ENCODE measurements at regions not wholly inside any gene's neighbourhood (a gene's known extent, or its start where the extent isn't known, plus 50 kb on each side); places are given as distances from the start of the nearest gene placed in this dataset.
A peak's percentile ranks its signal among the peaks of the same experiment; 100 is the strongest.

DNA sequence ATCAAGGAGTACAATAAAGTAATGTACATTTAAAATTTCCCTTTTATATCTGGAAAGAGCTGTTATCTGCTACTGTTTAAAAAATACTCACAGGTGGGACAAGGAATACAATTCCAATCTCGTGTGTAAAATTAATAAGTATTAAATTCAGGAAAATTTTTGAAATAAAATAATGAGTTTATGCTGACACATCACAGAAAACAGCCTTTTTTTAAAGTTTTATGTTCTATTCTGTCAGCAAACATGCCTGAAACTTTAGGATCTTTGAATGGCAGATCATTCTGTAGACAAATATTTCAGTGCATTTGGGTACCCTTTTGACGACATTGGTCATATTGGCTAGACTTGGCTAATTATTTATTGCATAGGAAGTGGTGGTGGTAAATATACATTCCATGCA, 254.4 kb upstream of the ETAA1 start:
- TF ChIP-seq POLR2A (IDR thresholded peaks at IDR 0.05): no peak
- TF ChIP-seq, protein P1, sequence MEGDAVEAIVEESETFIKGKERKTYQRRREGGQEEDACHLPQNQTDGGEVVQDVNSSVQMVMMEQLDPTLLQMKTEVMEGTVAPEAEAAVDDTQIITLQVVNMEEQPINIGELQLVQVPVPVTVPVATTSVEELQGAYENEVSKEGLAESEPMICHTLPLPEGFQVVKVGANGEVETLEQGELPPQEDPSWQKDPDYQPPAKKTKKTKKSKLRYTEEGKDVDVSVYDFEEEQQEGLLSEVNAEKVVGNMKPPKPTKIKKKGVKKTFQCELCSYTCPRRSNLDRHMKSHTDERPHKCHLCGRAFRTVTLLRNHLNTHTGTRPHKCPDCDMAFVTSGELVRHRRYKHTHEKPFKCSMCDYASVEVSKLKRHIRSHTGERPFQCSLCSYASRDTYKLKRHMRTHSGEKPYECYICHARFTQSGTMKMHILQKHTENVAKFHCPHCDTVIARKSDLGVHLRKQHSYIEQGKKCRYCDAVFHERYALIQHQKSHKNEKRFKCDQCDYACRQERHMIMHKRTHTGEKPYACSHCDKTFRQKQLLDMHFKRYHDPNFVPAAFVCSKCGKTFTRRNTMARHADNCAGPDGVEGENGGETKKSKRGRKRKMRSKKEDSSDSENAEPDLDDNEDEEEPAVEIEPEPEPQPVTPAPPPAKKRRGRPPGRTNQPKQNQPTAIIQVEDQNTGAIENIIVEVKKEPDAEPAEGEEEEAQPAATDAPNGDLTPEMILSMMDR (IDR thresholded peaks at IDR 0.05): no peak
- Histone ChIP-seq H3K4me3 (no peak overlapping the region), H3K36me3 (replicated peaks in 1 of 2; ENCODE audit: insufficient read depth in 1 of 2, low read depth in 2 of 2) (no peaks in the 10 kb centered on the region), H3K27ac (no peak overlapping the region), H3K27me3 (no peaks in the 10 kb centered on the region), H3K4me1 (peaks cover 10% of the 10 kb centered on the region), H3K9me3 (no peaks in the 10 kb centered on the region)
- ATAC-seq (no peak), DNase-seq (no peak)
- WGBS, 2 donors: 64 to 72% methylated on average over 2 of the region's 2 CpGs
- intact Hi-C loops (cut with DNase I): no loop called here

DNA sequence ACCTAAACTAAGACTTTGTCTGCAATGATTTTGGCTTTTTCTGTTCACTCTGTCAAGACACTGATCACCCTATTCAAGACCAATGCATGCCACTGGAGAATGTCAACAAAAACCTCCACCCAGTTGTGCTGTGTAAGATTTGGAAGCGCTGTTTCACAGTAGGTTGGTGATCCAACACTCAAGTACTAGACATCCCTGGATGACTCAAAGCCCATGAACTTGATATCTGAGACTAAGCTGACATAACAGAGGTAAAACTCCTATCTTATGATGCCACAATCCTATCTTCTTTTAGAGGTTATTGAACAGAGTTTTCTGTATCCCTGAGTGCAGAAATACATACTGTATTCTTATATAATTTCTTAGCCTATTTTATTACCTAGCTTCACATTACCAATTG, 251.3 kb upstream of the ETAA1 start:
- H3K27me3 ChIP-seq: no peaks in the 10 kb centered on the region
- TF ChIP-seq, protein P1 (IDR thresholded peaks at IDR 0.05): no peak
- no peak for ATAC-seq

DNA sequence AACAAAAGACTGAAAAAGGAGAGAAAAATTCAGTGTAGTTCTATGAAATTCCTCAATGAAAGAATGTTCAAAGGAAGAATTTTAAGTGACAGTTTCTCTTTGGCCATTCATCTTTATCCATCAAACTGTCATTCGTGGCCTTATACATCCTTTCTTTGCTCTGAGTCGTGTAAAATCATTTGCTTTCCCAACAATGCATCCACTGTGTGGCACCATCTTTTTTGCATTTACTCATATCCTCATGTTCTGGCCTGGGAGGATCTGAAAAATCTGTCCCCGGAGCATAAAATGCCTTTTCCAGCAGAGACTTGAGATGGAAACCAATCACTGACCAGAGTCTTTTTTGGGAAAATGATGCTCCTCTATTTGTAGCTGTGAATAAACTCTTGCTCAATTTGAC, 240.3 kb upstream of the ETAA1 start:
- no peaks in the 10 kb centered on the region for H3K36me3 ChIP-seq (replicated peaks in 1 of 2; ENCODE audit: insufficient read depth in 1 of 2, low read depth in 2 of 2)
- WGBS, 2 donors: 85 to 91% methylated on average over 3 of the region's 3 CpGs
- no peak for DNase-seq
- no peak for TF ChIP-seq POLR2A (IDR thresholded peaks at IDR 0.05)
- TF ChIP-seq, protein P1 (IDR thresholded peaks at IDR 0.05): no peak
- no peak for ATAC-seq
- no peak overlapping the region for H3K27ac ChIP-seq
- intact Hi-C loops (cut with DNase I): no loop called here
- H3K27me3 ChIP-seq: no peaks in the 10 kb centered on the region
- no peaks in the 10 kb centered on the region for H3K4me1 ChIP-seq
- no peak overlapping the region for H3K4me3 ChIP-seq
- H3K9me3 ChIP-seq: no peaks in the 10 kb centered on the region

More for the DNA sequence above, 251.3 kb upstream of the ETAA1 start:
- Histone ChIP-seq H3K36me3 (replicated peaks in 1 of 2; ENCODE audit: insufficient read depth in 1 of 2, low read depth in 2 of 2) (no peaks in the 10 kb centered on the region), H3K4me1 (no peaks in the 10 kb centered on the region), H3K4me3 (no peak overlapping the region), H3K27ac (no peak overlapping the region), H3K9me3 (no peaks in the 10 kb centered on the region)
- DNase-seq: no peak
- 84 to 100% methylated on average over 1 of the region's 1 CpG for WGBS, 2 donors
- intact Hi-C loops (cut with DNase I): no loop called here

DNA sequence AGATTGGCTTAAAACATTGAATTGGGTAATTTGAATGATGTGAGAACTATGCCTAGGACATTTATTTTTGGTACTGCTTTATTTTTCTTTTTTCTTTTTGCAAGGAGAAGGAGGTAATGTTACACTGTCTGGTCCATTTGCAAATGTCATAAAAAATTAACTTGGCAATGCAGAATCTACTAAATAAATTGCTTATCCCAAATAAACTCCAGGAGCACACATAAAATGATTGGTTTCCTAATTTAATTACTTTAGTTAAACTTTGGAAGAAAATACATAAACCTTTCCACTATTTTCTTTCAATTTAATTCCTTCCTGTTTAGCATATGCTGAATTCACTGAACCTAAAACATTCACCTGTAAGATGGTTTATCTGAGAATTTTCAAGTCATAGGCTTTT, 238.4 kb upstream of the ETAA1 start:
- ATAC-seq (no peak), DNase-seq (no peak)
- TF ChIP-seq POLR2A (IDR thresholded peaks at IDR 0.05): no peak
- TF ChIP-seq, protein P1 (IDR thresholded peaks at IDR 0.05): no peak
- no peak overlapping the region for H3K4me3 ChIP-seq
- H3K27ac ChIP-seq: no peak overlapping the region
- H3K36me3 ChIP-seq (replicated peaks in 1 of 2; ENCODE audit: insufficient read depth in 1 of 2, low read depth in 2 of 2): no peaks in the 10 kb centered on the region
- intact Hi-C loops (cut with DNase I): no loop called here
- H3K4me1 ChIP-seq: peaks cover 4% of the 10 kb centered on the region
- H3K9me3 ChIP-seq: no peaks in the 10 kb centered on the region
- H3K27me3 ChIP-seq: no peaks in the 10 kb centered on the region

DNA sequence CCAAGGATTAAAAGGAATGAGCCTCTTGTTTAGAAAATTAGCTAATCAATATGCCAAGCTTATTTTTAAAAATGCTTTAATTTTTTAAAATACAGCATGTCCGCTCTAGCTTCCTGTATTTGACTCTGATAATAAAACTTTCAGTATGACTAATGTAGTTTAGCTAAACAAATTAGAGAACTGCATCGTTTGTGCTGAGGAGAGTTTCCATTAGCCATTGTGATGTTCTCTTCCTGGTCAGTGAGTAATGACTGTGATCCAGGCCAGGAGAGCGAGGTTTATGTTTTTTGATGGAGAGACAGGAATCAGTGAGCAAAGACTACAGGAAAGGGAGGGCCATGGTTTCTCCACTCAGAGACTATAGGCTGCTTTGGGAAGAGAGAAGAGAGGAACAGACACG, 237.2 kb upstream of the ETAA1 start:
- H3K27me3 ChIP-seq: no peaks in the 10 kb centered on the region
- ATAC-seq (no peak), DNase-seq (no peak)
- intact Hi-C loops (cut with DNase I): no loop called here
- H3K9me3 ChIP-seq: no peaks in the 10 kb centered on the region
- H3K4me1 ChIP-seq: peaks cover 4% of the 10 kb centered on the region
- H3K27ac ChIP-seq: peak overlapping the region in 2 of 4 donors; percentile 6 to 11
- no peak overlapping the region for H3K4me3 ChIP-seq
- no peak for TF ChIP-seq POLR2A (IDR thresholded peaks at IDR 0.05)
- TF ChIP-seq, protein P1 (IDR thresholded peaks at IDR 0.05): no peak
- no peaks in the 10 kb centered on the region for H3K36me3 ChIP-seq (replicated peaks in 1 of 2; ENCODE audit: insufficient read depth in 1 of 2, low read depth in 2 of 2)
- WGBS, 2 donors: 65 to 76% methylated on average over 4 of the region's 4 CpGs
